Endodermal cell (in vitro differentiated cells): ENCODE measurements at regions not wholly inside any gene's neighbourhood (a gene's known extent, or its start where the extent isn't known, plus 50 kb on each side); places are given as distances from the start of the nearest gene placed in this dataset.

ENCODE experiments used
- DNase-seq: peaks from one replicate; pipeline ENCODE4 v3.0.0-alpha.2; 2017
- H3K27ac ChIP-seq: 2 replicates; pipeline ENCODE4 v1.5.1; 2013; ENCODE audit warnings: mild to moderate bottlenecking, low read depth, low read length, moderate library complexity
- H3K27me3 ChIP-seq: 2 replicates; pipeline ENCODE4 v1.6.1; 2013; ENCODE audit warnings: mild to moderate bottlenecking, low read length, moderate library complexity; ENCODE audit not compliant: insufficient read depth, control insufficient read depth, poor library complexity, severe bottlenecking
- H3K36me3 ChIP-seq: 2 replicates; pipeline ENCODE4 v1.7.0; 2013; ENCODE audit warnings: mild to moderate bottlenecking, low read length, moderate library complexity; ENCODE audit not compliant: control insufficient read depth, insufficient read depth
- H3K4me1 ChIP-seq: one replicate; pipeline ENCODE4 v1.7.0; 2013; ENCODE audit warnings: low read length; ENCODE audit not compliant: control insufficient read depth, insufficient read depth
- H3K4me3 ChIP-seq: 2 replicates; pipeline ENCODE4 v1.5.1; 2013; ENCODE audit warnings: mild to moderate bottlenecking, low read length, moderate library complexity
- H3K9ac ChIP-seq: 2 replicates; pipeline ENCODE4 v1.6.1; 2013; ENCODE audit warnings: mild to moderate bottlenecking, low read length, moderate library complexity; ENCODE audit not compliant: poor library complexity, severe bottlenecking; ENCODE audit errors: extremely low read depth
- H3K9me3 ChIP-seq: 2 replicates; pipeline ENCODE4 v1.6.1; 2013; ENCODE audit warnings: mild to moderate bottlenecking, low read length, moderate library complexity; ENCODE audit not compliant: control insufficient read depth
- H3K27ac Mint-ChIP-seq: 2 replicates; pipeline ENCODE4 v1.8.0; 2020; ENCODE audit warnings: mixed read lengths
- H3K27me3 Mint-ChIP-seq: 2 replicates; pipeline ENCODE4 v1.8.0; 2021; ENCODE audit warnings: mild to moderate bottlenecking, mixed read lengths; ENCODE audit not compliant: insufficient read depth
- H3K36me3 Mint-ChIP-seq: 2 replicates; pipeline ENCODE4 v1.8.0; 2020; ENCODE audit warnings: low read depth, mixed read lengths
- H3K4me1 Mint-ChIP-seq: 2 replicates; pipeline ENCODE4 v1.8.0; 2020; ENCODE audit warnings: mixed read lengths
- H3K4me3 Mint-ChIP-seq: 2 replicates; pipeline ENCODE4 v1.8.0; 2020; ENCODE audit warnings: mild to moderate bottlenecking, moderate library complexity, mixed read lengths
- H3K9me3 Mint-ChIP-seq: 2 replicates; pipeline ENCODE4 v1.8.0; 2020; ENCODE audit warnings: mild to moderate bottlenecking, mixed read lengths
- CTCF ChIP-seq: fragments of 200-600 bp; sonication (generic); conservative IDR thresholded peaks from 2 replicates; pipeline ENCODE4 v1.5.0; 2021; ENCODE audit warnings: antibody characterized with exemption, mild to moderate bottlenecking
- whole genome bisulfite sequencing, 2 experiments: methylation state at CpG; one replicate each; pipeline versions ENCODE4 v1.1.5 to v1.1.7; 2013; ENCODE audit warnings: missing lambda C conversion rate in 2 of 2, mixed read lengths in 1 of 2; ENCODE audit not compliant: insufficient coverage in 1 of 2, insufficient read length in 1 of 2; 5-methylcytosine and 5-hydroxymethylcytosine counted together

- no peak overlapping the region for H3K4me3 ChIP-seq
- no peaks in the 10 kb centered on the region for H3K4me1 ChIP-seq
- H3K4me1 Mint-ChIP-seq = no peaks in the 10 kb centered on the region
- H3K27ac Mint-ChIP-seq = no peak overlapping the region
- H3K9me3 ChIP-seq = no peaks in the 10 kb centered on the region
- H3K36me3 Mint-ChIP-seq = no peaks in the 10 kb centered on the region
- H3K27me3 ChIP-seq = no peaks in the 10 kb centered on the region
- H3K4me3 Mint-ChIP-seq = no peak overlapping the region
- no peak for DNase-seq
- no peak overlapping the region for H3K27ac ChIP-seq
- no peaks in the 10 kb centered on the region for H3K9me3 Mint-ChIP-seq
- TF ChIP-seq CTCF = no peak
- no peaks in the 10 kb centered on the region for H3K27me3 Mint-ChIP-seq
- H3K9ac ChIP-seq = no peak overlapping the region
- H3K36me3 ChIP-seq = no peaks in the 10 kb centered on the region
- 89% methylated on average over 1 of the region's 1 CpG; no CpG with 5 or more reads in 1 of the 2 experiments for WGBS, 2 experiments
Observed at GRCh38 chr18:30908381-30908780, 134.2 kb downstream of the DSC3 start.

GRCh38 chr18:30903566-30903965 is 139.0 kb downstream of the DSC3 start:
- H3K9ac ChIP-seq = no peak overlapping the region
- H3K9me3 Mint-ChIP-seq = no peaks in the 10 kb centered on the region

GRCh38 chr18:30889519-30890301 is 152.8 kb downstream of the DSC3 start:
- Mint-ChIP-seq H3K9me3 (peaks cover 1% of the 10 kb centered on the region), H3K27ac (no peak overlapping the region), H3K27me3 (no peaks in the 10 kb centered on the region), H3K4me3 (no peak overlapping the region), H3K4me1 (peaks cover 9% of the 10 kb centered on the region), H3K36me3 (no peaks in the 10 kb centered on the region)
- TF ChIP-seq CTCF = peak; percentile 85
- H3K4me3 ChIP-seq = no peak overlapping the region
- peaks cover 3% of the 10 kb centered on the region for H3K4me1 ChIP-seq
- no peaks in the 10 kb centered on the region for H3K9me3 ChIP-seq
- WGBS, 2 experiments = 47% methylated on average over 5 of the region's 5 CpGs
- no peak overlapping the region for H3K27ac ChIP-seq
- no peaks in the 10 kb centered on the region for H3K36me3 ChIP-seq
- H3K9ac ChIP-seq = no peak overlapping the region
- H3K27me3 ChIP-seq = no peaks in the 10 kb centered on the region
- DNase-seq = peak; percentile 63

More at GRCh38 chr18:30903566-30903965, 139.0 kb downstream of the DSC3 start:
- Mint-ChIP-seq H3K36me3 (no peaks in the 10 kb centered on the region), H3K27ac (no peak overlapping the region), H3K4me3 (no peak overlapping the region), H3K27me3 (no peaks in the 10 kb centered on the region), H3K4me1 (peaks cover 5% of the 10 kb centered on the region)
- Histone ChIP-seq H3K27ac (no peak overlapping the region), H3K4me3 (no peak overlapping the region), H3K4me1 (no peaks in the 10 kb centered on the region), H3K27me3 (no peaks in the 10 kb centered on the region), H3K36me3 (no peaks in the 10 kb centered on the region), H3K9me3 (no peaks in the 10 kb centered on the region)
- no peak for DNase-seq
- no peak for TF ChIP-seq CTCF
